ENCODE measurements at regions not wholly inside any gene's neighbourhood (a gene's known extent, or its start where the extent isn't known, plus 50 kb on each side); places are given as distances from the start of the nearest gene placed in this dataset.

DNA sequence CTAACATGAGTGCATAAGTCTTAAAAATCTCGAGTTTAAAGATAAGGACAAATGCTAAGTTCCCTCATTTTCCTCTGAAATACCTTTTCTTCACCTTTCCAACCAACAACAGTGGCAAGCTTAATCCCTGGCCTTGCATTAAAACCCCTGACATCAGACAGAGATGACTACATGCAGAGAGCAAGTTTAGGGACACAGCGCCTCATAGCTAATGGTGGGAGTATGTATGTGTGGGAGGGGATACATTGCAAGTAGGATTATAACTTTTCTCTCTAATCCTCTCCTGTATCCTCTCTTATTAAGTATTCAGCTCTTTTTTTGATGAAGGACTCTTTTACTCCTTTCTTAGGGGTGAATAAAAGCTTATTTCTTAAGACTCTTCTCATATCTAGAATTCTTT is 547.1 kb downstream of the CCER1 start:
- Histone ChIP-seq H2AFZ (ENCODE audit: low read depth, low read length) (no peak overlapping the region), H3K9ac (replicated peaks; ENCODE audit: extremely low read depth, insufficient read depth, low read length) (no peak overlapping the region), H3K9me1 (replicated peaks; ENCODE audit: control insufficient read depth, extremely low read depth, insufficient read depth, low read length) (no peaks in the 10 kb centered on the region), H3K4me2 (ENCODE audit: insufficient read depth, low read length) (no peak overlapping the region), H3K27me3 (ENCODE audit: control insufficient read depth in 2 of 2, insufficient read depth in 2 of 2, low read length in 2 of 2) (no peaks in the 10 kb centered on the region), H3K9me3 (replicated peaks; ENCODE audit: control insufficient read depth, insufficient read depth, low read length) (no peaks in the 10 kb centered on the region), H3K4me1 (ENCODE audit: control insufficient read depth, extremely low read depth, insufficient read depth, low read length) (no peaks in the 10 kb centered on the region), H3K27ac (ENCODE audit: insufficient read depth, low read depth, low read length) (no peak overlapping the region), H4K20me1 (replicated peaks; ENCODE audit: control insufficient read depth, extremely low read depth, insufficient read depth, low read length) (no peaks in the 10 kb centered on the region), H3K4me3 (replicated peaks in 1 of 3; ENCODE audit: insufficient read depth in 1 of 3, low read depth in 1 of 3, low read length in 3 of 3) (no peak overlapping the region), H3K79me2 (ENCODE audit: control insufficient read depth, insufficient read depth, low read length) (no peaks in the 10 kb centered on the region), H3K36me3 (ENCODE audit: control insufficient read depth in 2 of 2, extremely low read depth in 1 of 2, insufficient read depth in 2 of 2, low read length in 2 of 2) (no peaks in the 10 kb centered on the region)
- no TSS peak for BruUV-seq (replicated peaks)
- no peak for TF ChIP-seq GATA2 (IDR thresholded peaks at IDR 0.05; ENCODE audit: insufficient read depth, insufficient read length, low read depth, low read length)
- POLR2A ChIA-PET, result no interaction called here
- FAIRE-seq (no peak), DNase-seq (ENCODE audit: low read depth, low spot score) (peak; percentile 6)
- intact Hi-C loops (cut with micrococcal nuclease), result no loop called here
- CTCF ChIA-PET, result interaction anchor here (0.8 to 2.2 kb wide), 4 partner anchors 80 to 533 kb away, joined by 3 to 7 read pairs (median 3); no protein-coding TSS in a partner anchor
- dilution Hi-C loops (cut with MboI; ENCODE audit: extremely low pct_ligation_motif_present, low sequenced_read_pairs), result no loop called here

GRCh38 chr12:90404071-90404470 is 550.9 kb downstream of the CCER1 start:
- H2AFZ ChIP-seq (ENCODE audit: low read depth, low read length), result no peak overlapping the region
- ChIA-PET POLR2A (no interaction called here), CTCF (no interaction called here)
- intact Hi-C loops (cut with micrococcal nuclease) (no loop called here), dilution Hi-C loops (cut with MboI; ENCODE audit: extremely low pct_ligation_motif_present, low sequenced_read_pairs) (no loop called here)
- no peaks in the 10 kb centered on the region for H3K9me3 ChIP-seq (replicated peaks; ENCODE audit: control insufficient read depth, insufficient read depth, low read length)
- TF ChIP-seq POLR2A (IDR thresholded peaks at IDR 0.05; ENCODE audit: low read depth, low read length) (no peak), FOS (IDR thresholded peaks at IDR 0.05; ENCODE audit: borderline replicate concordance, insufficient read depth, low read length) (no peak), CTCF (IDR thresholded peaks at IDR 0.05; ENCODE audit: extremely low read depth in 1 of 2, insufficient read depth in 1 of 2, low read depth in 1 of 2, low read length in 2 of 2) (no peak), GATA2 (IDR thresholded peaks at IDR 0.05; ENCODE audit: insufficient read depth, insufficient read length, low read depth, low read length) (no peak), JUN (IDR thresholded peaks at IDR 0.05; ENCODE audit: borderline replicate concordance, insufficient read depth, insufficient read length, low read depth) (no peak), POLR2AphosphoS5 (IDR thresholded peaks at IDR 0.05; ENCODE audit: insufficient read depth, low read depth, low read length) (no peak), MYC (IDR thresholded peaks at IDR 0.05; ENCODE audit: low read depth, low read length) (no peak), EZH2 (IDR thresholded peaks at IDR 0.05; ENCODE audit: borderline replicate concordance, low read depth, low read length, severe bottlenecking) (no peak)
- TF ChIP-seq, protein P1, sequence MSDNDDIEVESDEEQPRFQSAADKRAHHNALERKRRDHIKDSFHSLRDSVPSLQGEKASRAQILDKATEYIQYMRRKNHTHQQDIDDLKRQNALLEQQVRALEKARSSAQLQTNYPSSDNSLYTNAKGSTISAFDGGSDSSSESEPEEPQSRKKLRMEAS (IDR thresholded peaks at IDR 0.05; ENCODE audit: insufficient read depth, insufficient read length), result no peak
- no peaks in the 10 kb centered on the region for H3K27me3 ChIP-seq (ENCODE audit: control insufficient read depth in 2 of 2, insufficient read depth in 2 of 2, low read length in 2 of 2)
- no peaks in the 10 kb centered on the region for H3K4me1 ChIP-seq (ENCODE audit: control insufficient read depth, extremely low read depth, insufficient read depth, low read length)
- FAIRE-seq, result no peak
- H3K9ac ChIP-seq (replicated peaks; ENCODE audit: extremely low read depth, insufficient read depth, low read length), result no peak overlapping the region
- DNase-seq (ENCODE audit: low read depth, low spot score), result no peak
- no peak overlapping the region for H3K4me3 ChIP-seq (replicated peaks in 1 of 3; ENCODE audit: insufficient read depth in 1 of 3, low read depth in 1 of 3, low read length in 3 of 3)
- H3K27ac ChIP-seq (ENCODE audit: insufficient read depth, low read depth, low read length), result no peak overlapping the region
- H3K9me1 ChIP-seq (replicated peaks; ENCODE audit: control insufficient read depth, extremely low read depth, insufficient read depth, low read length), result no peaks in the 10 kb centered on the region
- BruUV-seq (replicated peaks), result no TSS peak
- H3K79me2 ChIP-seq (ENCODE audit: control insufficient read depth, insufficient read depth, low read length), result no peaks in the 10 kb centered on the region
- H3K36me3 ChIP-seq (ENCODE audit: control insufficient read depth in 2 of 2, extremely low read depth in 1 of 2, insufficient read depth in 2 of 2, low read length in 2 of 2), result no peaks in the 10 kb centered on the region
- no peak overlapping the region for H3K4me2 ChIP-seq (ENCODE audit: insufficient read depth, low read length)
- no peaks in the 10 kb centered on the region for H4K20me1 ChIP-seq (replicated peaks; ENCODE audit: control insufficient read depth, extremely low read depth, insufficient read depth, low read length)
